ENCODE measurements at regions not wholly inside any gene's neighbourhood (a gene's known extent, or its start where the extent isn't known, plus 50 kb on each side); places are given as distances from the start of the nearest gene placed in this dataset.

DNA sequence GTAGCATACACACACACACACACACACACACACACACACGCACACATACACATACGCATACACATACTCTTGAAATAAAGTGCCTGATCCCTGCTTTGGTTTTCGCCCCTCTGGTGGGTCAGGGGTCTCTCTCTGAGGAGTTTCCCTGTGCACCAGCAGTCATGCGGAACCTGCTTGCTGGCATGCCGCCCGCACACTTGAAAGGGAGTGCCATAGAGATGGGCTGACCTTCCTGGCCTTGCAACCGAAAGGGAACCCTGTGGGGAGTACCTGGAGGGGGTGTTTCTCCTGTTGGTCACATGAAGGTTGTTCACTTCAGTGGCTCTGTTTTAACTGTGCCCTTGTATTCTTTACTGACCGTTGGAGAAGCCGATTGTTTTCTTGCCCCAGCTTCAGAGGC, 752.3 kb downstream of the NR2F2 start:
- TF ChIP-seq CTCF (IDR thresholded peaks at IDR 0.05) (no peak), POLR2A (IDR thresholded peaks at IDR 0.05) (no peak), POLR2AphosphoS5 (IDR thresholded peaks at IDR 0.05) (no peak)

Data from breast epithelium (tissue), 3 donors.